ENCODE measurements at regions not wholly inside any gene's neighbourhood (a gene's known extent, or its start where the extent isn't known, plus 50 kb on each side); places are given as distances from the start of the nearest gene placed in this dataset.

DNA sequence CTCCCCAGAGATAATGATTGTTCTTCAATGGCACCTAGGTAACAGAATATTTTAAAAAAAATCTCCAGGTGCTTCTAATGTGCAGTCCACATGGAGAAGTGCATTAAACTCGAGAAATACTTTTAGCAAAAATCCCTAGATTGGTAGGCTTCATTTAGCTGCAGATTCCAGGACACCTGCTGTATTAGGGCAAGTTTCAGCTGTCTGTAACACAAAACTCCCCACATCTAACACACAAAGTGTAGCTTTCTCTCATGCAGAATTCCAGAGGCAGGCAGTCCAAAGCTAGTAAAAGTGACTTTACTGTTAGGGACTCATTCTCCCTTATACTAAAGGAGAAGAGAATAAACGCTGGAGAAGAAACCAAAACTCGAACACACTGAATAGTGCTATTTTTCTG, 1414.3 kb upstream of the B3GALT2 start:
- DNase-seq: no peak

DNA sequence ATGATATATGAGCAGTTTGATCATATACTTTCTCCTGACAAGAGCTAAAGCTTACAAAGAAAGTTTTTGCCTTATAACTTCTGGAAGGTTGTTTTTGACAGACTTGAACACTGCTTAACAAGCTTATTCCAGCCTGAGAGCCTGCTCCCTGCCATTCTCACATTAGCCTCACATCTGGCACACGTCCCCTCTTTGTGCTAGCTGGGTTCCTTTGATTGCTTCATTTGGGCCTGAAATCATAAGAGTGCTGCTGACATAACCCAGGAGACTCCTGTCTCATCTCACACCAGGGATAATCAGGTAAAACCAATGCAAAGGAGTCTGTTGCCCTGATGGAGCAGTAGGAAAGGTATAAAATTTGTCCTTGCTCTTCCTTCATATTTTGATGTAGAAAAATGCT, 1411.7 kb upstream of the B3GALT2 start:
- DNase-seq: peak; percentile 46

DNA sequence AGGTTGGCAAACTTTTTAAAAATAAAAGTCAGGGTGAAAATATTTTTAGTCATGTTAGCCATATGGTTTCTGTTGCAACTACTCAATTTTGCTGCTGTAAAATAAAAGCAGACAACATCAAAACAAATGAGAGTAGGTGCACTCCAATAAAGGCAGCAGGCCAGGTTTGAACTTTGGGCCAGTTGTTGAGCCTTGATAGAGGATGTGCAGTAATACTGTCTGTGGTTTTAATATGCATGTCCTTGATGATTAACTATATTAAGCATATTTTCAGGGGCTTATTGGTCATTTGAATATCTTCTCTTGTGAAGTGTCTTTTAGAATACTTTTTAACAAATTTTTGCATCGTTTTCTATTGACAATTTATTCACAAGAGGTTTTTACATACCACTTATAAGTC, 1399.9 kb upstream of the B3GALT2 start:
- DNase-seq: no peak

DNA sequence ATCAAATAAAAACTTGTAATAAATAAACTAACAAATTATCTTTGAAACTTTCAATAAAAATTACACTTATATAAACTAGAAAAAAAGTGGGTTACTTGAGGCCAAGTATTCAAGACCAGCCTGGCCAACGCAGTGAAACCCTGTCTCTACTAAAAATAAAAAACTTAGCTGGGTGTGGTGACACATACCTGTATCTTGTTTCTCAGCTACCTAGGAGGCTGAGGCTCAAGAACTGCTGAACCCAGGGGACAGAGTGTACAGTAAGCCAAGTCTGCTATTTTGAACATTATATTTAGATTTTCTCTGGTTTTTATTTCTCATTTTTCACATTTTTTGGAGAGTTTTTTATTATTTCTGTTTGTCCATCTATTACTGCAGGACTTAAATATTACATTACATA, 1397.6 kb upstream of the B3GALT2 start:
- DNase-seq: no peak

DNA sequence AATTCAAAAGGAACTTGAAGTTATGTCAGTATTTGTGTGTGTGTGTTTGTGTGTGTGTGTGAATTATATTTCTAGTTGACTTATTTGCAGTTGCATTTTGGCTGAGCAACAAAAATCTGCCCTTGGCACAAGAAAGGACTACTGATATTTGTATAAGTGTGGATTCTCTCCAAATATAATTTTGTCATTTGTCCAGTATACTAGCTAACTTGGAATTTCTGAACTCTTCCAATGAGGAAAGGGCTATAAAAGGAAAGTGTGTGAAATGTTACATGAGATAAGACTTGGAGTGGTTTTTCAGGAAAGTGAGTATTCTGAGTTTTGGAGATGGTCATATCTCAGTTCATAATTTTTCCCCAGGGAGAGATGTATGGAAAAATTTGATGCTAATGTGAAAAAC, 1384.1 kb upstream of the B3GALT2 start:
- DNase-seq: no peak

DNA sequence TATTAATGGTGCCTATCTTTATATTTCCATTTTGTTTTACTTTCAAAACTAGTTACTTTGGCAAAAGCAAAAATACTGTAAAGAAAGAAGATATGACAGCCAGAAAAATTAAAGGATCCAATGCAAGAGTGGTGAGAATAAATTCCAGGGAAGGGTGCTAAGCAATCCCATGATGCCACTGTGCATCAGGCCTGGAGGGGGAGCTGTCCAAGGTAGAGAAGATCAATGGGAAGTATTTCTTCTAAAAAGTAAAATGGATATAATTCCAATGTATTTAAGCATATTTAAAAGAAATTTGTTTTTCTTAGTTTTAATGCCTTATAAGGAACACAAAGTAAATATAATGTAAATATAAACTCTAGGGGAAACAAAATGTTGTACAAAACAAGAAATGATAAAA, 1382.2 kb upstream of the B3GALT2 start:
- DNase-seq: no peak

DNA sequence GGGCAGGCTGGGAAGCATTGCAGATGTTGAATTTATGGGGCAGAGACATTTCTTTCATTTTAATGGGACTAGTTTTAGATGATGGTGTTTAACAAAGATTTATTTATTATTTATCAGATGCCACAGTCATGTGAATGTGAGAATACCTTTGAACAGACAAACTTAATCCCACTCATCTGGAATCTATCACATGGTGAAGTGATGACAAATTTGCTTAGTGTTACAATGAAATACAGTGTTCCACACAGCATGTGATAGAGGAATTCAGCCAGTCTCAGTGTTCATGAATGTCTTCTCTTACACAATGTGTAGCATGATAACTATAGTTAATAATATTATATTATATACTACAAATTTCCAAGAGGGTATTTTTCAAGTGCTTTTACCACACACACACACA, 1361.7 kb upstream of the B3GALT2 start:
- no peak for DNase-seq

DNA sequence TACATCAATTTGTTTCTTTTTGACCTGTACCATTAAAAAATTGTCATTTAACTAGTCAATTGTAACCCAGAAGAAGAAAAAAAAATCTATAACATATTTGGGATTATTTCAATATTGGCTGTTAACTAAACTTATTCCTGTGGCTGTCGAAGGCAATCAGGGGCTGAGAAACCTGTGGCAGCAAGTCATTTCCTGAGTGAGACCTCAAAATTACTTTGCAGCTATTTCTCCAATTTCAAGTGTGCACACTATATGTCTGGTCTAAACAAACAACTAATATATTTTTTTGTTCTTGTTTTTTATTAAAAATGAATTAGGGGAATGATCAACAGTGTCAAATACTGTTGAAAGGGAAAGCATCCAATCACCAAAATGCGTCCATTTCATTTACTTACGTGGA, 1357.6 kb upstream of the B3GALT2 start:
- no peak for DNase-seq

DNA sequence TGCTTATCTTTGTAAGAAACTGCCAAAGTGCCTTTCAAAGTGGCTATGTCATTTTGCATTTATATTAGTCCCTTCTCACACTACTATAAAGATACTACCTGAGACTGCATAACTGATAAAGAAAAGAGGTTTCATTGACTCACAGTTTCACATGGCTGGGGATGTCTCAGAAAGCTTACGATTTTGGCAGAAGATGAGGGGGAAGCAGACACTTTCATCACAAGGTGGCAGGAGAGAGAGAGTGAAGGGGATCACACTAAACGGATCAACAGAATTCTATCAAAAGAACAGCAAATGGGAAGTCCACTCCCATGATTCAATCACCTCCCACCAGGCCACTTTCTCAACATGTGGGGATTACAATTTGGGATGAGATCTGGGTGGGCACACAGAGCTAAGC, 1352.0 kb upstream of the B3GALT2 start:
- peak; percentile 35 for DNase-seq

DNA sequence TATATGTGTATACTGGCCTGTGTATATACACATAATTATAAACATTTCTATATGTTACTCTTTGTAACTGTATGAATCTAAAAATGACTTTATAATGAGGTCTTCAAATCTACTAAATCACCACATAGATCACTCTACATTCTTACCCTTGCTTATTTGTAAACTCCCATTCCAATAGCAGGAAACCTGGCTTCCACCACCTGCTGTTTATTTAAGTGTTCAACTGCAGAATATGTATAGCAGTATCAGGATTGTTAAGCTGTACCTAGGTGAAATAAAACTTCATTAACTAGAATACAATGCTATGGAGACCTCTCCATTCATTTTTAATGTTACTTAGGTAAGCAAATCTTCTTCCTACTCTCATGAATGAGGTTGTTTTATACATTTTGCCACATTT, 1351.1 kb upstream of the B3GALT2 start:
- DNase-seq: no peak

DNA sequence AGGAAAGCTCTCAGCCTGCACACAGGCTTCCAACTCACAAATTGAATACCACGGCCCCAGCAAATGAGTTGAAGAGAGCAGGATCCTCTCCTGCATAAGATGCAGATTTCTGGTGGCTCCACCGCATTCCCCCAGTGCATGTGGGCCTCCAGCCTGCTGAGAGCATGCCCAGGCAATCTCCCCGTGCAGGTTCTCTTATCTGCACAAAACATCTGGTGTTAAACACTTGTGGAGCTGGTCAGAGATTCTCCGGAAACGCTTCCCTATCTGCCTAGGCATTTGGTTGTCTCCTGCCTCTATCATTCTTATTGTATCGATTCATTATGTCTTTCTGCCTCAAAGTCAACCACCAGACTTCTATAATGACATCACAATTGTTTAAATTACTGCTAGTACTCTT, 1349.0 kb upstream of the B3GALT2 start:
- DNase-seq: no peak

DNA sequence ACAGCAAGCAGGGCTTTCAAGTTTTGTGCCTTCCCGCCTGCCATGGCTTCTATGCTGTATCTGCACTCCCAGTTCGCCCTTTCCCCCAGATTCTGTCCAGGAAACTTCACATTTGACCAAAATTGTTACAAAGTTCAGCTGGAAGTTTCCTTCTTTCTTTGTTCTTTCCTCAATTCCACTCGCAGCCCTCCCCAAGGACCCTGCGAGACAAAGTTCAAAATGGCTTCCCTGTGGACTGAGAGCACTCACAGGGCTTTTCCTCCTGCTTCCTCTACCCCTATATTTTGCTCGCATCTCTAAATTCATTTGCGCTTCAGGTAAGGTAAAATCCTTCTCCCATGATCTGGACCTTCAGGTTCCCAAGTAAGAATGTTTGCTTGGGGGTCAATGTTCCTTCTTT, 1348.4 kb upstream of the B3GALT2 start:
- no peak for DNase-seq

DNA sequence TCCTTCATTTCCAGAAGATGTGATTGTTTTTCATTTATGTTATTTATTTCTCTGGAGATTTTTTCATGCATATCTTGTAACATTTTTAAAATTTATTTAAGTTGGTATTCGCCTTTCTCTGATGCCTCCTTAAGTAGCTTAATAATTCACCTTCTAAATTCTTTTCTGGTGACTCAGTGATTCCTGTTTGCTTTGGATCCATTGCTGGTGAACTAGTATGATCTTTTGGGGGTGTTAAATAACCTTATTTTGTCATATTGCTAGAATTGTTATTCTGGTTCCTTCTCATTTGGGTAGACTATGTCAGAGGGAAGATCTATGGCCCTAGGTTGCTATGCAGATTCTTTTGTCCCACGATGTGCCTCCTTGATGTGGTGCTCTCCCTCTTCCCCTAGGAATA, 1347.2 kb upstream of the B3GALT2 start:
- no peak for DNase-seq

DNA sequence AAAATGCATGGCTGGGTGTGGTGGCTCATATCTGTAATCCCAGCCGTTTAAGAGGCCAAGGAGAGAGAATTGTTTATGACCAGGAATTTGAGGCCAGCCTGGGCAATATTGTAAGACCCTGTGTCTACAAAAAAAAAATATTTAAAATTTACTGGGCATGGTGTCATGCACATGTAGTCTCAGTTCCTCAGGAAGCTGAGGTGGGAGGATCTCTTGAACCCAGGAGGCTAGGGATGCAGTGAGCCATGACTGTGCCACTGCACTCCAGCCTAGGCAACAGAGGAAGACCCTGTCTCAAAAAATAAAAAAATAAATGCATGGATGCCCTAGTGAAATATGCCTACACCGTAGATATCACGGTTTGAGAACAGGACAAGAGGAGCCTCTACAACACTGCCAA, 1331.2 kb upstream of the B3GALT2 start:
- DNase-seq: no peak

DNA sequence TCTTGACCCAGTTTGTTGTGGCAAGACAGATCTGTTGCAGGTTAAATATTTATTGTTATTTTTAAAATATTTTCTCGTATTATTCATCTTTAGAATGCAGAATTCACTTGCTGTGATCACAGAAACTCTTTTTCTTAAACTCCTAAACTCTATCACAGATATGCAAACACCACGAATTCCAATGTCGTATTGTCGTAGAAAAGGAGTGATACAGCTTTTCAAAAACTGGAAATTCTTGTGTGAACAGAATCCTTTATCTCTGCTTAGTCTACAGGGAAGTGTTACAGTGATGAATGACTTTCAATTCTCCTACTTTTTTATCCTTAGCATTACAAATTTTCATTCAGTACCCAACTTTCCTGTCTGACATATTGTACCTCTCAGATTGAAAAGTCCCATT, 1329.5 kb upstream of the B3GALT2 start:
- no peak for DNase-seq

DNA sequence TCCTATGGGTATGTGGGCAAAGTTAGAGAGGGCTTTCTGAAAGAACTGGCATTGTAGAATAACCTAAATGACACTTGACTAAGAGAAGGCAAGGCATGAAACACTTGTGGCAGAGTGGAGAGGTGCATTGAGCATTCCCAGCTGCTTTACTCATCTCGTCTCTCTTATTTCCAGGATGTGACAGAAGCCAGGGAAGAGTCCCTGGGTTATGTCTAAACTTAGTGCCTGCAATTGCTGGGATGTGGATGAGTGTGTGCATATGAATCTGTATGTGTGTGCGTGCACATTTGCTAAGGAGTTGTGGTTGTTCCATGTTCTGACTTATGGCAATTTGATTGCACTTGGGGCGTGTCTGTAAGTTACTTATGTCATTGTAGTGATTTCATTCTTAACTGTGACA, 1326.5 kb upstream of the B3GALT2 start:
- DNase-seq: no peak

DNA sequence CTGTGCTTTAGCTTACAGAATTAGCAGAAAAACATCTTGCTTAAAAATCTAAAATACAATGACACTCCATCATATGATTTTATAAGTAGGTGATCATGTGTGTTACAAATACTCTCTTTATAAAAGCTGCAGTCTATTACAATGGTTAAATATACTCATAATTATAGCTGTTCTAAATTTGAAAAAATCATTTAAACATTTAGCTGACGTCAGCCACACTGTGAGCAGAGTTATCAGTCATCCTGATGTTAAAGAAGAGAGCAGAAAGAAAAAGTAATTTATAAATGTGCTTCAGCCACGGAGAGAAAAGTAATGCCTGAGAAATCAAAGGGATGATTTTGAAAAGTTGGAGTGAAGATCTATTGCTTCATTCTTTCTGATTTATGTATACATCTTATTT, 1325.9 kb upstream of the B3GALT2 start:
- DNase-seq: no peak

DNA sequence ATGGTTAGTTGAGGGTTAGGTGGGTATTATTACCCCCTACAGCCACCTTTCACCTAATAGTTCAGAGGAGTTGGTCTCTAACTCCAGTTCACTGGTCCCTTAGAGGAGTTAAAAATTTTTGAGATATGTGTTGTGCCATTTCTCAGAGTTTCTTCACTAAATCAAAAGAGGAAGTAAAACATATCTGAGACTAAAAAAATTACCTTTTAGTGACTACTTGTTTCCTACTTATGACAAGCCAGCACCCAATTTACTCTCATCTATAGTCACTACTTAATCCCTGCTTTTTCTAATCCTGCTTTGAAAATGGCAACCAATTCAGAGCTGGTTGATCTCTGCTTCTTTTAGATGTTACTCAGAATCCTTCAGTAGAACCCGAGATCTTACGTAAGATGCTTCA, 1316.8 kb upstream of the B3GALT2 start:
- no peak for DNase-seq

DNA sequence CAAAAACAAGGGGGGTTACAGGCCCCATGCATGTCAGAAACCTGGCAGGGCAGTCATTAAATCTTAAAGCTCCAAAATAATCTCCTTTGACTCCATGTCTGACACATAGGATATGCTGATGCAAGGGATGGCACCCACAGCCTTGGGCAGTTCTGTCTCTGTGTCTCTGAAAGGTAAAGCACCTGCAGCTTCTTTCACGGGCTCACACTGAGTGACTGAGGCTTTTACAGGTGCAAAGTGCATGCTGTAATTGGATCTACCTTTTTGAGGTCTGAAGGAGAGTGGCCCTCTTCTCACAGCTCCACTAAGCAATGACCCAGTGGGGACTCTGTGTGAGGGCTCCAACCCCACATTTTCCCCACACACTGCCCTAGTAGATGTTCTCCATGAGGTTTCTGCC, 1309.0 kb upstream of the B3GALT2 start:
- no peak for DNase-seq

DNA sequence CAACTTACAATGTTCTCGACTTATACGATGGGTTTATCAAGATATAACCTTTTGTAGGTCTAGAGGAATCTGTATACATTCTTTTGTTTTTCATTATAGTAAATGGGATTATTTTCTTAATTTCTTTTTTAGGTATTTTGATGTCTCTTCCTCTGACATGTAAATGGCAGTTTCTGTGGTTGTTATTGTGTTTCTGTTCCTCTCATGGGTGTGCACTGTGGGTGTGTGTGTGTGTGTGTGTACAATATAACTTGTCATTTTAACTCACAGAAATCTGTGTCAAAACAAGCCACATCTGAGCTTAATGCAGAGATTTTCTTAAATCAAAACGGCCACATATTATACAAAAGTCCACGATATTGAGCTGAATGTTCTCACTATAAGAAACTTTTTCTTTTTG, 1300.8 kb upstream of the B3GALT2 start:
- DNase-seq: no peak

DNA sequence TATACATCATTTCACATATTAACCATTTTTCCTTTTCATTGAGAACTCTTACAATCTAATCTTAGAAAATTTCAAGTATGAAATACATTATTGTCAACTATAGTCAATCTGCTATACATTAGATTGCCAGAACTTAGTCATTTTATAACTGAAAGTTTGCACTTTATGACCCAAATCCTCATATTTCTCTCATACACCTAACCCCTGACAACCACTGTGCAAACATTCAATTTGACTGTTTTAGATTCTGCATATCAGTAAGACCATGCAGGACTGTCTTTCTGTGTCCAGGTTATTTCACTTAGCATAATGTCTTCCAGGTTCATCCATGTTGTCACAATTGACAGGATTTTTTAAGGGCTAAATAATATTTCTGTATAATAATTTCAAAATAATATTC, 1299.0 kb upstream of the B3GALT2 start:
- no peak for DNase-seq

DNA sequence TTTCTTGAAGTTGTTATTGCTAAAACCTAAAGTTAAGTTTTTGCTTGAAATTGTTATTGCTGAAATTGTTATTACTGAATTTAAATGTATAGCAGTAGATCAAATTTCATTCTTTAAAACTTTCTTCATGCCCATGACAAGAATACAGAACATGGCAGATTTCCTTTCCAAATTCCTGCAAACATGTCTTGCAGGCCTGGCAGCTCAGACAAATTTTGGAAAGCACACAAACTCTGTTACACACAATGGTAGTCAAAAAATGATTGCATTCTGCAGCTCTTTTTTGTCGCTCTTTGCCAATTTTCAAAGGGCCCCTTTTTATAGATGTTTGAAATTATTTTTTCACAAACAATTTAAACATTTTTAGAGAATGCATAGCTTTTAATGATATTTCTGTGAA, 1292.3 kb upstream of the B3GALT2 start:
- DNase-seq: no peak

DNA sequence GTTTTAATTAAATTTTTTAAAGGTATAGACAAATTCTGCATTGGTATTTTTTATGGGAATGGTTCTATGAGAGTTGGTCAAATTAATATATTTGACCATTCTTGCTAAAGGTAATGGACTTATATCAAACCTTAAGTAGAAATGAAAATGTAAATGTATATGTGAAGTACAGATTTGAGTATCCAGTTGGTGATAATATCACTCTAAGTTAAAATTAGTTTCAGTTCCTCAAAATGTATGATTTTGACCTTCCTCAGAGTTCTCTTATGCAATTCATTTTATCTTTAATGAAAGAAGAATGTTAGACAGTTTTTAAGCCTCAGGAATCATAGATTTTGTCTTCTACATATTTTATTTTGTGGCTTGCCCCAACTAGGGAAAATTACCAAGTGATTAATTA, 1291.5 kb upstream of the B3GALT2 start:
- DNase-seq: no peak

DNA sequence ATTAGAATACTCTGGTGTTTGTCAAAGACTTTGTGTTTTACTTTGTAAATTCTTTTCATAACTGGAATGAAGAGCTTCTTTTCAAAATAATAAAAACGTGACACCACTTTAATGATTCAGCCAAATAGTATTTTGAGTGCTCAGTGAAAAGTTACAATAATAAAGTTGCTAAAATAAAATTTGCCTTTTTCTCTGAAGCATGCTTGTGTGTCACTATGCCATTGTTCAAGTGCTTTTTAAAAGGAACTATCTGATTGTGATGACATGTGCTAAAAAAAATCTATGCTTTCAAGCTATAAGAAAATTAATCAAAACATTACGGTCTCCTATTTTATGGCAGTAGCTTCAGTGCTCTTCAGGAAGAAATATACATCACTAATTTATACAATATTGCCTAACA, 1290.5 kb upstream of the B3GALT2 start:
- no peak for DNase-seq

DNA sequence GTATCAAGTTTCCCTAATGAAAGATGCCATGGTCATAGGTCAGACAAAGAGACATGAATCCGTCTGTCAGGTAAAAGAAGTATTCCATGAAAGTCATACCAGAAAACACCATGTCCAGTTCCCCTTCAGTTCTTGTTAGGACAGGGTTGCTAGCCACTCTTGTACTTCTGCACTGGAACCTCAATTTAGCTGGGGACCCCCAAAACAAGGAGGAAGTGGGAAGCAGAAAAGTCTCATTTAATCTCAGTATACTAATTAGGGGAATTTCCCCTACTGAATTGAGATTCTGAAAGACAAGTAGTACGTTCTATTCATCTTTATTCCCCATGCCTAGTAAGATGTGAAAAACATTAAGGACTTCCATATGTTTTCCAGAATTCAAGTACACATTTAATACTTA, 1289.9 kb upstream of the B3GALT2 start:
- DNase-seq: no peak

DNA sequence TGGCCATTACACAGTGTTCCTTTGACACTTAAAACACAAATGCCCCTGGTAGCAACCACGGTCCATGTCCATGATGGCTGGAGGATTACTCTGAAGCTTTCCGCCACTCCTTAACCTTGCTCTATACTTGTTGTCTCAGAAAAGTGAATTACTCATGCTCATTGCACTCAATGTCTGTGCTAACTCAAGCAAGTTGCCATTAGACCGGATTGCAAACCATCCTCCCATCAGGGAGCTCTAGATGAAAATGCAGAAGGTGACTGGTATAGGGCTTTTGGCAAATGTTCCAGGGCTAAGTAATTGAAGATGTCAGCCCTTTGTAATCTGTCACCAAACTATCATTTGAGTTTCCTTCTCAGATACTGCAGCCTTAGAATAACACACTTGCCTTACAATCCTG, 1288.3 kb upstream of the B3GALT2 start:
- DNase-seq: no peak

DNA sequence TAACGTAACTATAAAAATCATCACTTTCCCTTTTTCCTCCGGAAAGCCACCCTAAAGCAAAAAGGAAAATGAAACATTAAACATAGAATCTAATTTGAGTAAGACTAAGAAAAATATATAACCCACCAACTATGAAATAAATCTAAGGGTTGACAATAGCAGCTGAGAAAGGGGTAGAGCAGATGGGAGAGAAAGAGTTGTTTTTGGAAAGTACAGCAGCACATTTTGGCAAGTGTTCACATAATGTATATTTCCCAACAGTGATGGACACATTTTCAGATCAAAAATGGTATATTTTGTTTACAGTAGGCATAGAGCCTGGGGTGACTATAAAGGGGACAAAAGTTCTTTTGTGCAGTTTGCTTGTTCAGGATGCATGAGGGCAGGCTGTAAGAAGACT, 1287.4 kb upstream of the B3GALT2 start:
- DNase-seq: no peak
